Left renal pelvis (tissue), 4 donors: ENCODE measurements at regions not wholly inside any gene's neighbourhood (a gene's known extent, or its start where the extent isn't known, plus 50 kb on each side); places are given as distances from the start of the nearest gene placed in this dataset.

Experiments used
- DNase-seq, 4 donors: peaks; one replicate each; pipeline ENCODE4 v3.0.0-alpha.2; 2013; ENCODE audit warnings: low read depth in 4 of 4, low spot score in 3 of 4

GRCh38 chr4:32826169-32826568 is 2106.0 kb downstream of the PCDH7 start:
- DNase-seq: no peak

- no peak for DNase-seq
These were observed 2110.0 kb downstream of the PCDH7 start for GRCh38 chr4:32830160-32830559.

GRCh38 chr4:32831104-32831503 is 2110.9 kb downstream of the PCDH7 start:
- DNase-seq: no peak

- no peak for DNase-seq
These were observed 2120.5 kb downstream of the PCDH7 start for GRCh38 chr4:32840461-32841189.

GRCh38 chr4:32841217-32841616 is 2121.0 kb downstream of the PCDH7 start:
- DNase-seq: no peak

- DNase-seq: peak in 1 of 4 donors; percentile 1
These were observed 2127.3 kb downstream of the PCDH7 start for GRCh38 chr4:32847461-32847860.

GRCh38 chr4:32855622-32856021 is 2135.5 kb downstream of the PCDH7 start:
- no peak for DNase-seq

GRCh38 chr4:32858361-32858760 is 2138.2 kb downstream of the PCDH7 start:
- DNase-seq: no peak

GRCh38 chr4:32858971-32859370 is 2138.8 kb downstream of the PCDH7 start:
- DNase-seq: no peak

- DNase-seq: no peak
These were observed 2144.7 kb downstream of the PCDH7 start for GRCh38 chr4:32864713-32865351.

GRCh38 chr4:32876546-32876945 is 2156.4 kb downstream of the PCDH7 start:
- DNase-seq: no peak

GRCh38 chr4:32879913-32880312 is 2159.7 kb downstream of the PCDH7 start:
- DNase-seq: no peak

GRCh38 chr4:32884198-32884597 is 2164.0 kb downstream of the PCDH7 start:
- DNase-seq: no peak

GRCh38 chr4:32890398-32890797 is 2170.2 kb downstream of the PCDH7 start:
- no peak for DNase-seq

- DNase-seq: no peak
These were observed 2188.9 kb downstream of the PCDH7 start for GRCh38 chr4:32909053-32909452.

GRCh38 chr4:32909736-32910135 is 2189.6 kb downstream of the PCDH7 start:
- no peak for DNase-seq

GRCh38 chr4:32917586-32917985 is 2197.4 kb downstream of the PCDH7 start:
- no peak for DNase-seq

GRCh38 chr4:32929796-32930699 is 2209.9 kb downstream of the PCDH7 start:
- DNase-seq: no peak

GRCh38 chr4:32930700-32931099 is 2210.5 kb downstream of the PCDH7 start:
- DNase-seq: no peak

- no peak for DNase-seq
These were observed 2211.3 kb downstream of the PCDH7 start for GRCh38 chr4:32931475-32931874.

GRCh38 chr4:32932156-32932555 is 2212.0 kb downstream of the PCDH7 start:
- no peak for DNase-seq
